Tibial artery (tissue), 4 donors: ENCODE measurements at regions not wholly inside any gene's neighbourhood (a gene's known extent, or its start where the extent isn't known, plus 50 kb on each side); places are given as distances from the start of the nearest gene placed in this dataset.

Source experiments
- DNase-seq, 2 donors: peaks; one replicate each; pipeline ENCODE4 v3.0.0-alpha.2; 2019
- H3K27ac ChIP-seq, 2 donors: fragments of 200-600 bp; sonication (generic) in 1 of 2; 1 replicate in 1 of 2; 2 replicates in 1 of 2; pipeline ENCODE4 v1.5.1; 2018 to 2019; ENCODE audit warnings: mild to moderate bottlenecking in 1 of 2
- H3K27me3 ChIP-seq, 2 donors: fragments of 200-600 bp; sonication (generic) in 1 of 2; one replicate each; pipeline versions ENCODE4 v1.5.1 to v1.6.0; 2016 to 2019
- H3K36me3 ChIP-seq, 3 donors: fragments of 200-600 bp; sonication (generic) in 2 of 3; one replicate each; pipeline ENCODE4 v1.5.1; 2016 to 2019; ENCODE audit warnings: mild to moderate bottlenecking in 2 of 3
- H3K4me1 ChIP-seq, 4 donors: fragments of 200-600 bp; sonication (generic) in 2 of 4; 1 replicate in 3 of 4; 2 replicates in 1 of 4; pipeline ENCODE4 v1.5.1; 2016 to 2019
- H3K4me3 ChIP-seq, 2 donors: fragments of 200-600 bp; sonication (generic) in 1 of 2; 1 replicate in 1 of 2; 2 replicates in 1 of 2; pipeline ENCODE4 v1.5.1; 2018 to 2019; ENCODE audit warnings: mild to moderate bottlenecking in 2 of 2
- H3K9me3 ChIP-seq, 3 donors: fragments of 200-600 bp; sonication (generic) in 1 of 3; one replicate each; pipeline ENCODE4 v1.5.1; 2016 to 2019
- CTCF ChIP-seq, 2 experiments: fragments of 200-600 bp in 1 of 2; fragments of 450-650 bp in 1 of 2; IDR thresholded peaks; one replicate each; pipeline ENCODE4 v1.5.1; 2017 to 2019; ENCODE audit warnings: antibody characterized with exemption in 2 of 2, mild to moderate bottlenecking in 1 of 2, moderate library complexity in 1 of 2
- intact Hi-C: fragments of 100-400 bp; cut with DNase I; formaldehyde crosslinking; loops from one replicate; pipeline ENCODE4 v1.15.0; 2023; ENCODE audit warnings: low total_unique reads

GRCh38 chr5:86865256-86865785 is 247.6 kb downstream of the COX7C start:
- Histone ChIP-seq H3K4me1 (no peaks in the 10 kb centered on the region), H3K27ac (no peak overlapping the region), H3K4me3 (no peak overlapping the region), H3K9me3 (no peaks in the 10 kb centered on the region), H3K36me3 (no peaks in the 10 kb centered on the region), H3K27me3 (no peaks in the 10 kb centered on the region)
- DNase-seq: no peak
- intact Hi-C loops: no loop called here
- TF ChIP-seq CTCF (IDR thresholded peaks at IDR 0.05): no peak

GRCh38 chr5:86866036-86866435 is 248.3 kb downstream of the COX7C start:
- intact Hi-C loops: no loop called here
- DNase-seq: no peak
- TF ChIP-seq CTCF (IDR thresholded peaks at IDR 0.05): no peak
- Histone ChIP-seq H3K36me3 (no peaks in the 10 kb centered on the region), H3K4me3 (no peak overlapping the region), H3K9me3 (no peaks in the 10 kb centered on the region), H3K27ac (no peak overlapping the region), H3K4me1 (no peaks in the 10 kb centered on the region), H3K27me3 (no peaks in the 10 kb centered on the region)

- Histone ChIP-seq H3K4me1 (no peaks in the 10 kb centered on the region), H3K9me3 (no peaks in the 10 kb centered on the region), H3K4me3 (no peak overlapping the region), H3K27me3 (no peaks in the 10 kb centered on the region), H3K27ac (no peak overlapping the region), H3K36me3 (no peaks in the 10 kb centered on the region)
- DNase-seq: no peak
- intact Hi-C loops: no loop called here
- TF ChIP-seq CTCF (IDR thresholded peaks at IDR 0.05): no peak
These were observed 251.5 kb downstream of the COX7C start for GRCh38 chr5:86869268-86869667.

GRCh38 chr5:86875539-86875938 is 257.8 kb downstream of the COX7C start:
- Histone ChIP-seq H3K4me3 (no peak overlapping the region), H3K27ac (no peak overlapping the region), H3K4me1 (no peaks in the 10 kb centered on the region), H3K36me3 (no peaks in the 10 kb centered on the region), H3K9me3 (no peaks in the 10 kb centered on the region), H3K27me3 (no peaks in the 10 kb centered on the region)
- no peak for DNase-seq
- intact Hi-C loops: no loop called here
- TF ChIP-seq CTCF (IDR thresholded peaks at IDR 0.05): no peak

- Histone ChIP-seq H3K27me3 (no peaks in the 10 kb centered on the region), H3K4me3 (no peak overlapping the region), H3K9me3 (no peaks in the 10 kb centered on the region), H3K27ac (no peak overlapping the region), H3K36me3 (no peaks in the 10 kb centered on the region), H3K4me1 (peaks cover 0 to 13% (median 5%) of the 10 kb centered on the region in 4 donors)
- intact Hi-C loops: no loop called here
- no peak for TF ChIP-seq CTCF (IDR thresholded peaks at IDR 0.05)
- no peak for DNase-seq
These were observed 260.5 kb downstream of the COX7C start for GRCh38 chr5:86878250-86878649.

GRCh38 chr5:86879086-86879485 is 261.3 kb downstream of the COX7C start:
- DNase-seq: no peak
- Histone ChIP-seq H3K36me3 (no peaks in the 10 kb centered on the region), H3K27me3 (no peaks in the 10 kb centered on the region), H3K4me1 (peaks cover 0 to 13% (median 5%) of the 10 kb centered on the region in 4 donors), H3K27ac (no peak overlapping the region), H3K9me3 (no peaks in the 10 kb centered on the region), H3K4me3 (no peak overlapping the region)
- intact Hi-C loops: no loop called here
- TF ChIP-seq CTCF (IDR thresholded peaks at IDR 0.05): no peak
